ENCODE measurements at regions not wholly inside any gene's neighbourhood (a gene's known extent, or its start where the extent isn't known, plus 50 kb on each side); places are given as distances from the start of the nearest gene placed in this dataset.

DNA sequence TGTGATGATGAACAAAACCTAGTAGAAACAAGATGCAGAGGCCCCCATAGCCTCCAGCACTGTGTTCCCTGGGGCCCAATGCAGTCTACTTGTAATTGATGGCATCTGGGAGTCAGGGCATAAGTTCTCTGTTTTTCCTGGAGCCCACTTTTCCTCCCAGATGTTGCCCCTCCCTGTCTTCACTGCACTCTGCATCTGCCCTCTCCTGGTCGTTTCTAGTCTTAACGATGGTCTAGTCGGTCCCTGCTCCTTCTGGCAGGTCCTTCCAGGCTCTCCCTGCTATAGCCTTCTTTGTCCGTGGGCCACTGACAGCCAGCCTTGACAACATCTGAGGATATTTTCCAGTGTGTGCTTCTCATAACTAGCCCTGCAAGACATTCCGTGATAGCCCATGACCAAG, 208.3 kb downstream of the GXYLT1 start:
- TF ChIP-seq, protein P1, sequence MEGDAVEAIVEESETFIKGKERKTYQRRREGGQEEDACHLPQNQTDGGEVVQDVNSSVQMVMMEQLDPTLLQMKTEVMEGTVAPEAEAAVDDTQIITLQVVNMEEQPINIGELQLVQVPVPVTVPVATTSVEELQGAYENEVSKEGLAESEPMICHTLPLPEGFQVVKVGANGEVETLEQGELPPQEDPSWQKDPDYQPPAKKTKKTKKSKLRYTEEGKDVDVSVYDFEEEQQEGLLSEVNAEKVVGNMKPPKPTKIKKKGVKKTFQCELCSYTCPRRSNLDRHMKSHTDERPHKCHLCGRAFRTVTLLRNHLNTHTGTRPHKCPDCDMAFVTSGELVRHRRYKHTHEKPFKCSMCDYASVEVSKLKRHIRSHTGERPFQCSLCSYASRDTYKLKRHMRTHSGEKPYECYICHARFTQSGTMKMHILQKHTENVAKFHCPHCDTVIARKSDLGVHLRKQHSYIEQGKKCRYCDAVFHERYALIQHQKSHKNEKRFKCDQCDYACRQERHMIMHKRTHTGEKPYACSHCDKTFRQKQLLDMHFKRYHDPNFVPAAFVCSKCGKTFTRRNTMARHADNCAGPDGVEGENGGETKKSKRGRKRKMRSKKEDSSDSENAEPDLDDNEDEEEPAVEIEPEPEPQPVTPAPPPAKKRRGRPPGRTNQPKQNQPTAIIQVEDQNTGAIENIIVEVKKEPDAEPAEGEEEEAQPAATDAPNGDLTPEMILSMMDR (IDR thresholded peaks at IDR 0.05; ENCODE audit: low read depth, low read length) = peak; percentile 35
- no peak for TF ChIP-seq EZH2phosphoT487 (IDR thresholded peaks at IDR 0.05; ENCODE audit: low read depth)
- no peak overlapping the region for H3K4me3 ChIP-seq (ENCODE audit: low read length)
- no peak overlapping the region for H3K27ac ChIP-seq (ENCODE audit: low read length)
- H3K27me3 ChIP-seq (ENCODE audit: low read depth, low read length) = no peaks in the 10 kb centered on the region
- H2AFZ ChIP-seq (ENCODE audit: low read depth, low read length) = no peak overlapping the region
- H3K9me3 ChIP-seq (ENCODE audit: insufficient read depth, low read length) = no peaks in the 10 kb centered on the region
- H3K9ac ChIP-seq (ENCODE audit: low read length) = no peak overlapping the region
- H3K36me3 ChIP-seq (replicated peaks; ENCODE audit: low read depth, low read length) = no peaks in the 10 kb centered on the region
- no peak overlapping the region for H3K4me2 ChIP-seq (ENCODE audit: low read length)
- peaks cover 5% of the 10 kb centered on the region for H3K4me1 ChIP-seq (ENCODE audit: low read length)
- H3K79me2 ChIP-seq (ENCODE audit: low read length) = no peaks in the 10 kb centered on the region
- no peaks in the 10 kb centered on the region for H4K20me1 ChIP-seq (ENCODE audit: insufficient read depth, low read length)

DNA sequence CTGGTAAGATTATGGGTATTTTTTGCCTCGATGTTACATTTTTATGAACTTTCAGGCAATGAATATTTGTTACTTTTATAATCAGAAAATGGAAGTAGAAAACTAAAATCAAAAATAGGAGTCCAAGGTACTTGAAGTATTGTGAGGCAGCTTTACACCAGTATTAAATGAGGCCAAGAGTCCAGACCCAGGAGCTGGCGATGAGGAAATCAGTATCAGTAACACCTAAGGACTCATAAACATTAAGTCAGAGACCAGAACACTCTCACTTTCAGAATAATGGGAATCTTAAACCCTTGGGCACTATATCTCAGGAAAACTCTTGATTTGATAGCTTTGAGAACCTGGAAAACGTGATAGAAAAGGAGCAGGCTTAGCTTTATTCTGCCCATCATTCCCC, 208.8 kb downstream of the GXYLT1 start:
- Histone ChIP-seq H3K4me3 (ENCODE audit: low read length) (no peak overlapping the region), H4K20me1 (ENCODE audit: insufficient read depth, low read length) (no peaks in the 10 kb centered on the region), H3K36me3 (replicated peaks; ENCODE audit: low read depth, low read length) (no peaks in the 10 kb centered on the region), H3K27ac (ENCODE audit: low read length) (no peak overlapping the region), H3K27me3 (ENCODE audit: low read depth, low read length) (no peaks in the 10 kb centered on the region), H3K4me1 (ENCODE audit: low read length) (peaks cover 5% of the 10 kb centered on the region), H3K9ac (ENCODE audit: low read length) (no peak overlapping the region), H3K79me2 (ENCODE audit: low read length) (no peaks in the 10 kb centered on the region), H3K4me2 (ENCODE audit: low read length) (no peak overlapping the region), H2AFZ (ENCODE audit: low read depth, low read length) (no peak overlapping the region), H3K9me3 (ENCODE audit: insufficient read depth, low read length) (no peaks in the 10 kb centered on the region)
- no peak for TF ChIP-seq EZH2phosphoT487 (IDR thresholded peaks at IDR 0.05; ENCODE audit: low read depth)
- TF ChIP-seq, protein P1 (IDR thresholded peaks at IDR 0.05; ENCODE audit: low read depth, low read length) = no peak

DNA sequence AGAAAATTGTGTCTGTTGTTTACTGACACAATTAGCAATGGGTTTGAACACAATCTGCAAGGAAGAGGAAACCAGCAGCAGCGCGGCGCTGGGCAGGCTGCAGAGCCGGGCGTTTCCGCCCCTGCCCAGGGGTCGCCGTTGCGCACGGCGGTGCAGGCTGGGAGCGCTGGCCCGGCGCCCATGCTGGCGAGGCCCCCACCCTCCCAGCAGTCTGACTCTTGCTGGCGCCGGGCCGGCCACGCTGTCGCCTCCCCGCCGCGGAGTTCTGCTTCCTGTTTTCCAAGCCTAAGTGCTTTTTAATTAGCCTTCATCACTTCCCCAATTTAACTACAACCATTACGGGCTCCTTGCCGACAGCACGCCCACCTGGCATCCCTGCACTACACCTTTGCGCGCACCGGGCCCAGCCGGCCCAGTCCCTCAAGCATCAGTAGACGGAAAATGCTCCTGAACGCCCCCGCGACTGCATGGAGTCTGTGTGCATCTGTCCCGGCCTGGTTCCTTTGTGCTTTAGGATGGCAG, 212.1 kb downstream of the GXYLT1 start:
- Histone ChIP-seq H3K9me3 (ENCODE audit: insufficient read depth, low read length) (no peaks in the 10 kb centered on the region), H2AFZ (ENCODE audit: low read depth, low read length) (peak overlapping the region; percentile 89), H3K9ac (ENCODE audit: low read length) (peak overlapping the region; percentile 28; the same call in 1 of the 2 replicates), H3K27ac (ENCODE audit: low read length) (no peak overlapping the region), H3K36me3 (replicated peaks; ENCODE audit: low read depth, low read length) (no peaks in the 10 kb centered on the region), H3K4me2 (ENCODE audit: low read length) (peak overlapping the region; percentile 88), H3K4me1 (ENCODE audit: low read length) (peaks cover 11% of the 10 kb centered on the region), H3K4me3 (ENCODE audit: low read length) (peak overlapping the region; percentile 80), H3K27me3 (ENCODE audit: low read depth, low read length) (no peaks in the 10 kb centered on the region), H3K79me2 (ENCODE audit: low read length) (no peaks in the 10 kb centered on the region), H4K20me1 (ENCODE audit: insufficient read depth, low read length) (no peaks in the 10 kb centered on the region)
- TF ChIP-seq, protein P1 (IDR thresholded peaks at IDR 0.05; ENCODE audit: low read depth, low read length) = no peak
- no peak for TF ChIP-seq EZH2phosphoT487 (IDR thresholded peaks at IDR 0.05; ENCODE audit: low read depth)

DNA sequence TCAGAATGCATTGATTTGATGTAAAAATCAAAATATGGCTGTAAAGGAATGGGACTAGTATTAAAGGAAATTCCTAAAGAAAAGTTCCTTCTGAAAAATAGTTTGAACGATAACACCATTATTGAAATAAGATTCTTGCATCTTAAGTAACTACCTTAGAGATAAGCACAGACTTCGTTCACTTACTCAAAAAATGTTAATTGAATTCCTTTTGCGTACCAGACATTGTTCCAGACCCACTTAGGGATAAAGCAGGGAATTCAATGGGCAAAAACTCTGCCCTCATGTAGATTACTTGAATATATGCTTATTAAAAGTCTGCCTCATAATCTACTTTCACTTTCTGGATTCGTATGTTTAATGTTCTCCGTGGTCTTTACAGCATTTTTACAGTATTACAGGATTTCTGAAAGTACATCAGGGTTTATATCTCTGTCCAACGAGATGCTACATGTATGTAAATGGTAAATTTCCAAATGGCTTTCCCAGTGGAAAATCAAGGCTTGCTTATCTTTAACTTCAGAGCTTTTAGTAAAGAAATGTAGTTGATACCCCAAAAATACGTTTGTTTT, 213.7 kb downstream of the GXYLT1 start:
- H2AFZ ChIP-seq (ENCODE audit: low read depth, low read length) = peak overlapping the region; percentile 37; the same call in 1 of the 2 replicates
- H3K27me3 ChIP-seq (ENCODE audit: low read depth, low read length) = no peaks in the 10 kb centered on the region
- no peaks in the 10 kb centered on the region for H3K79me2 ChIP-seq (ENCODE audit: low read length)

More for the DNA sequence above, 213.7 kb downstream of the GXYLT1 start:
- Histone ChIP-seq H3K9ac (ENCODE audit: low read length) (no peak overlapping the region), H3K4me1 (ENCODE audit: low read length) (peaks cover 11% of the 10 kb centered on the region), H3K36me3 (replicated peaks; ENCODE audit: low read depth, low read length) (no peaks in the 10 kb centered on the region), H3K27ac (ENCODE audit: low read length) (no peak overlapping the region), H4K20me1 (ENCODE audit: insufficient read depth, low read length) (no peaks in the 10 kb centered on the region), H3K4me3 (ENCODE audit: low read length) (peak overlapping the region; percentile 66), H3K4me2 (ENCODE audit: low read length) (peak overlapping the region; percentile 63), H3K9me3 (ENCODE audit: insufficient read depth, low read length) (no peaks in the 10 kb centered on the region)
- no peak for TF ChIP-seq EZH2phosphoT487 (IDR thresholded peaks at IDR 0.05; ENCODE audit: low read depth)
- TF ChIP-seq, protein P1 (IDR thresholded peaks at IDR 0.05; ENCODE audit: low read depth, low read length) = no peak
